ENCODE measurements at regions not wholly inside any gene's neighbourhood (a gene's known extent, or its start where the extent isn't known, plus 50 kb on each side); places are given as distances from the start of the nearest gene placed in this dataset.

- TF ChIP-seq CTCF (IDR thresholded peaks at IDR 0.05) = no peak
- TF ChIP-seq POLR2AphosphoS5 (IDR thresholded peaks at IDR 0.05) = no peak
- no peak for TF ChIP-seq POLR2A (IDR thresholded peaks at IDR 0.05)
Observed at GRCh38 chr2:215754546-215754945, 258.8 kb downstream of the MREG start.
